ENCODE measurements at regions not wholly inside any gene's neighbourhood (a gene's known extent, or its start where the extent isn't known, plus 50 kb on each side); places are given as distances from the start of the nearest gene placed in this dataset.

DNA sequence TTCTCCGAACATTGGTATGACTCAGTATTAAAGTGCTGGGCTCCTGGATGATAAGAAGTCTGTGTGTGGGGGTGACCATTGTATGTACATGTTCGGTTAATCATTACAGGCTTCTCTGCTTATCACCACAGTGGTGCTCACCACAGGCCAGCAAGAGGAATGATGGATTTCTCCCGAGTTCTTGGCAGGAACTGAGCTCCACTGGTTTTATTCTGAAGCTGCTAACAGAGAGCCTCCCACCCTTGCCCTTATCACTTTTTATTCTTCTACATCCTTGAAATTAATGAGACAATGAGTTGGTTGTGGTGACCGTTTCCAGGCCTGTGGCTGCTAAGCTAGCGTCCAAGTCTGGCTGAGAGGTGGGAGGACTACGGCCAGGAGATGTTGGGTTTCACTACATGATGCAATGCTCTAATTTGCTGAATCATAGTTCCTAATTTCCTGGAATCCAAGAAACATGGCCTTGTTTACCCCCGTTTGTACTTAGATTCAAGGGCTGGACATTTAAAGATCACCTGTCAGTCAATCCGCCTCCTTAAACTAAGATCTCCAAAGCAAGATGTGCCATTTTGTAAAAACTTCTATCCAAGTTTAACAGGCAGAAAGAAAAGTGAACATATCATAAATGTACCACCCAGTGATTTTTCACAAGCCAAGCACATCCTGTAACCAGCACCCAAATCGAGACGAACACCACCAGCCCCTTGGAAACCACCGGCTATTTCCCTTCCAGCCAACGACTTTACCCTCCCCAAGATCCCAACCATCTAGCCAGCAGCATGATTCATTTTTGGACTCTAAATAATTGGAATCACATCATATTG, 172.5 kb downstream of the FOXA2 start:
- H3K4me3 ChIP-seq, result no peak overlapping the region
- peak; percentile 79 to 91 for ATAC-seq (ENCODE audit: low FRiP score in 2 of 2)
- H3K36me3 ChIP-seq, result no peaks in the 10 kb centered on the region
- H3K4me1 ChIP-seq, result peaks cover 0 to 9% (median 3%) of the 10 kb centered on the region in 4 donors
- no peaks in the 10 kb centered on the region for H3K9me3 ChIP-seq
- DNase-seq, result peak in 1 of 2 donors; percentile 54
- peak overlapping the region; percentile 41 to 70 (median 58) for H3K27ac ChIP-seq
- WGBS, 2 donors, result 51 to 67% methylated on average over 12 of the region's 12 CpGs
- H3K27me3 ChIP-seq, result no peaks in the 10 kb centered on the region
- TF ChIP-seq POLR2A (IDR thresholded peaks at IDR 0.05), result no peak
- TF ChIP-seq POLR2AphosphoS5 (IDR thresholded peaks at IDR 0.05), result peak; percentile 37 to 70

GRCh38 chr20:22411286-22411626, 173.1 kb downstream of the FOXA2 start:
- Histone ChIP-seq H3K4me1 (peaks cover 0 to 9% (median 3%) of the 10 kb centered on the region in 4 donors), H3K9me3 (no peaks in the 10 kb centered on the region), H3K36me3 (no peaks in the 10 kb centered on the region), H3K4me3 (no peak overlapping the region), H3K27me3 (no peaks in the 10 kb centered on the region), H3K27ac (peak overlapping the region; percentile 41 to 70 (median 58))
- TF ChIP-seq, protein P1, sequence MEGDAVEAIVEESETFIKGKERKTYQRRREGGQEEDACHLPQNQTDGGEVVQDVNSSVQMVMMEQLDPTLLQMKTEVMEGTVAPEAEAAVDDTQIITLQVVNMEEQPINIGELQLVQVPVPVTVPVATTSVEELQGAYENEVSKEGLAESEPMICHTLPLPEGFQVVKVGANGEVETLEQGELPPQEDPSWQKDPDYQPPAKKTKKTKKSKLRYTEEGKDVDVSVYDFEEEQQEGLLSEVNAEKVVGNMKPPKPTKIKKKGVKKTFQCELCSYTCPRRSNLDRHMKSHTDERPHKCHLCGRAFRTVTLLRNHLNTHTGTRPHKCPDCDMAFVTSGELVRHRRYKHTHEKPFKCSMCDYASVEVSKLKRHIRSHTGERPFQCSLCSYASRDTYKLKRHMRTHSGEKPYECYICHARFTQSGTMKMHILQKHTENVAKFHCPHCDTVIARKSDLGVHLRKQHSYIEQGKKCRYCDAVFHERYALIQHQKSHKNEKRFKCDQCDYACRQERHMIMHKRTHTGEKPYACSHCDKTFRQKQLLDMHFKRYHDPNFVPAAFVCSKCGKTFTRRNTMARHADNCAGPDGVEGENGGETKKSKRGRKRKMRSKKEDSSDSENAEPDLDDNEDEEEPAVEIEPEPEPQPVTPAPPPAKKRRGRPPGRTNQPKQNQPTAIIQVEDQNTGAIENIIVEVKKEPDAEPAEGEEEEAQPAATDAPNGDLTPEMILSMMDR (IDR thresholded peaks at IDR 0.05), result no peak
- TF ChIP-seq POLR2A (IDR thresholded peaks at IDR 0.05), result no peak
- DNase-seq (no peak), ATAC-seq (ENCODE audit: low FRiP score in 2 of 2) (no peak)
- WGBS, 2 donors, result 60 to 75% methylated on average over 1 of the region's 1 CpG

DNA sequence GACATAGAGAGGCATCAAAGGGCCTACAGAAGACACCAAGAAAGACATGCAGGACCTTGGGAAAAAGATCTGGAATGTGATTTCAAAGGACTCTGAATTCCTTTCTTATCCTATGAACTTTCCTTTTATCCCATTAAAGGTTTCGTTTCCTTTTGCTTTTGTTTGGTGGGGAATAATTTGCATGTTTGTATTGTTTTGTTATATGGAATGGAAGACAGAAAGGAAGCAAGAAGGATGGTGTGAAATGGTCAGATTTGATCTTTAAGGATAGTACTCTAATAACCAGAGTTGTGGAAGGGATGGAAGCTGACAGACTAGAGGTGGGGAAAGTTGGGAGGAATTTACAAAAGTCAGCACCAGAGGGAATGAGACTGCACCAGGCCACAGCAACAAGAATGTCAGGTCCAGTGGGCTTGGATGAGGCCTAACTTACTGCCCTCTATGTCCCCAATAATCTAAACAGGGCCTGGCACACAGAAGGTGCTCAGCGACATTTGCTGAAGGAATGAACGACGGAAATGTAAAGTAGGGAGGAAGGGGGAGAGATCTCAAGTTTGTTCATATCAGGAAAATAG, 173.7 kb downstream of the FOXA2 start:
- Histone ChIP-seq H3K9me3 (no peaks in the 10 kb centered on the region), H3K4me3 (no peak overlapping the region), H3K4me1 (peaks cover 0 to 9% (median 3%) of the 10 kb centered on the region in 4 donors), H3K27ac (peak overlapping the region in 2 of 4 donors; percentile 9 to 50), H3K36me3 (no peaks in the 10 kb centered on the region), H3K27me3 (no peaks in the 10 kb centered on the region)
- ATAC-seq (ENCODE audit: low FRiP score in 2 of 2), result no peak
- TF ChIP-seq POLR2A (IDR thresholded peaks at IDR 0.05) (no peak), EP300 (IDR thresholded peaks at IDR 0.05) (no peak), POLR2AphosphoS5 (IDR thresholded peaks at IDR 0.05) (no peak)
- TF ChIP-seq, protein P1 (IDR thresholded peaks at IDR 0.05), result no peak
- DNase-seq, result no peak
- 83 to 87% methylated on average over 4 of the region's 4 CpGs for WGBS, 2 donors

DNA sequence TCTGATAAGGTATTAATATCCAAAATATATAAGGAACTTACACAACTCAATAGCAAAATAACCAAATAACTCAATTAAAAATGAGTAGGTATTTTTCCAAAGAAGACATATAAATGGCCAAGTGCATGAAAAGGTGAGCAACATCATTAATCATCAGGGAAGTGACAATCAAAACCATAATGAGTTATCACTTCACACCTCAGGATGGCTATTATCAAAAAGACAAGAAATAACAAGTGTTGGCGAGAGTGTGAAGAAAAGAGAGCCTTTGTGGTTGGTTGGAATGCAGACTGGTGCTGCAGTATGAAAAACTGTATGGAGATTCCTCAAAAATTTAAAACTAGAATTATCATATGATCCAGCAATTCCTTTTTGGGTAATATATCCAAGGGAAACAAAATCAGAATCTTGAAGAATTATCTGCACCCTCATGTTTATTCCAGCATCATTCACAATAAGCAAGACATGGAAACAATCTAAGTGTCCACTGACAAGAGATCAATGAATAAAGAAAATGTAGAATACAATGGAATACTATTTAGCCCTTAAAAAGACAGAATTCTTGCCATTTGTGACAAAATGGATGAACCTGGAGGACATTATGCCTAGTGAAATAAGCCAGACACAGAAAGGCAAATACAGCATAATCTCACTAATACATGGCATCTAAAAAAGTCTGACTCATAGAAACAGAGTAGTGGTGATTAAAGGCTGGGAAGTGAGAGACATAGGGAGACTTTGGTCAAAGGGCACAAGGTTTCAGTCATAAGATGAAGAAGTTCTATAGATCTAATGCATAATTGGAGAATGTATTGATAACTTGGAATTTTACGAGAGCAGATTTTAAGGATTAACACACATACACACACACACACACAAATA, 175.6 kb downstream of the FOXA2 start:
- H3K27ac ChIP-seq, result no peak overlapping the region
- WGBS, 2 donors, result 87 to 91% methylated on average over 2 of the region's 2 CpGs
- H3K4me3 ChIP-seq, result no peak overlapping the region
- H3K4me1 ChIP-seq, result peaks cover 7 to 18% (median 14%) of the 10 kb centered on the region in 4 donors
- H3K27me3 ChIP-seq, result no peaks in the 10 kb centered on the region
- DNase-seq (no peak), ATAC-seq (ENCODE audit: low FRiP score in 2 of 2) (no peak)
- H3K9me3 ChIP-seq, result no peaks in the 10 kb centered on the region
- TF ChIP-seq POLR2AphosphoS5 (IDR thresholded peaks at IDR 0.05), result no peak
- H3K36me3 ChIP-seq, result no peaks in the 10 kb centered on the region

GRCh38 chr20:22407237-22408193, 176.9 kb downstream of the FOXA2 start:
- Histone ChIP-seq H3K27me3 (no peaks in the 10 kb centered on the region), H3K4me3 (no peak overlapping the region), H3K36me3 (no peaks in the 10 kb centered on the region), H3K9me3 (no peaks in the 10 kb centered on the region), H3K4me1 (peaks cover 12 to 27% (median 18%) of the 10 kb centered on the region in 4 donors), H3K27ac (no peak overlapping the region)
- DNase-seq (no peak), ATAC-seq (ENCODE audit: low FRiP score in 2 of 2) (no peak)
- TF ChIP-seq, protein P1 (IDR thresholded peaks at IDR 0.05), result no peak
- TF ChIP-seq EP300 (IDR thresholded peaks at IDR 0.05) (no peak), POLR2AphosphoS5 (IDR thresholded peaks at IDR 0.05) (no peak), POLR2A (IDR thresholded peaks at IDR 0.05) (no peak)
- WGBS, 2 donors, result 84 to 87% methylated on average over 7 of the region's 7 CpGs

Measured in upper lobe of left lung (tissue), 6 donors.